Breast epithelium (tissue), 4 donors: ENCODE measurements at regions not wholly inside any gene's neighbourhood (a gene's known extent, or its start where the extent isn't known, plus 50 kb on each side); places are given as distances from the start of the nearest gene placed in this dataset.
"Not testable (repeated sequence)": the region's sequence is repeated elsewhere in the genome, so short reads cannot be mapped to it uniquely, and the experiment has no call there.

Experiments
- DNase-seq, 2 donors: peaks; one replicate each; pipeline ENCODE4 v3.0.0-alpha.2; 2019; ENCODE audit warnings: low spot score in 2 of 2
- H3K27ac ChIP-seq, 2 donors: fragments of 200-600 bp; sonication (generic) in 1 of 2; one replicate each; pipeline ENCODE4 v1.5.1; 2016 to 2019; ENCODE audit warnings: mild to moderate bottlenecking in 1 of 2
- H3K27me3 ChIP-seq, 2 donors: fragments of 200-600 bp; sonication (generic) in 1 of 2; one replicate each; pipeline versions ENCODE4 v1.5.1 to v1.6.0; 2017 to 2019; ENCODE audit warnings: control low read depth in 1 of 2, mild to moderate bottlenecking in 1 of 2
- H3K36me3 ChIP-seq: fragments of 200-600 bp; one replicate; pipeline ENCODE4 v1.5.1; 2019
- H3K4me1 ChIP-seq, 2 donors: fragments of 200-600 bp; sonication (generic); one replicate each; pipeline ENCODE4 v1.5.1; 2016 to 2019; ENCODE audit warnings: control low read depth in 1 of 2
- H3K4me3 ChIP-seq, 3 donors: fragments of 200-600 bp; sonication (generic); 1 replicate in 2 of 3; 2 replicates in 1 of 3; pipeline ENCODE4 v1.5.1; 2016 to 2019; ENCODE audit warnings: mild to moderate bottlenecking in 3 of 3, moderate library complexity in 2 of 3
- H3K9me3 ChIP-seq, 2 donors: fragments of 200-600 bp; sonication (generic) in 1 of 2; one replicate each; pipeline ENCODE4 v1.5.1; 2016 to 2019; ENCODE audit warnings: control low read depth in 1 of 2
- CTCF ChIP-seq, 3 donors: fragments of 450-650 bp; IDR thresholded peaks; one replicate each; pipeline ENCODE4 v1.5.1; 2016 to 2017; ENCODE audit warnings: antibody characterized with exemption in 3 of 3, mild to moderate bottlenecking in 3 of 3, moderate library complexity in 3 of 3
- POLR2A ChIP-seq: fragments of 450-650 bp; IDR thresholded peaks from one replicate; pipeline ENCODE4 v1.6.1; 2016; ENCODE audit warnings: antibody characterized with exemption, mild to moderate bottlenecking, moderate library complexity
- POLR2AphosphoS5 ChIP-seq, 3 donors: sonication (generic); formaldehyde crosslinking; IDR thresholded peaks; one replicate each; pipeline ENCODE4 v1.6.1; 2017; ENCODE audit warnings: antibody characterized with exemption in 3 of 3
- intact Hi-C: fragments of 100-400 bp; cut with DNase I; formaldehyde crosslinking; loops from one replicate; pipeline ENCODE4 v1.15.1; 2023; ENCODE audit warnings: low total_unique reads

- no peak for DNase-seq
- intact Hi-C loops: no loop called here
- no peaks in the 10 kb centered on the region for H3K4me1 ChIP-seq
- no peak overlapping the region for H3K27ac ChIP-seq
- no peak overlapping the region for H3K4me3 ChIP-seq
- H3K27me3 ChIP-seq: no peaks in the 10 kb centered on the region
- TF ChIP-seq CTCF (IDR thresholded peaks at IDR 0.05) (no peak), POLR2AphosphoS5 (IDR thresholded peaks at IDR 0.05) (no peak), POLR2A (no peak)
- H3K9me3 ChIP-seq: peaks cover 0 to 10% of the 10 kb centered on the region in 2 donors
- no peaks in the 10 kb centered on the region for H3K36me3 ChIP-seq
Observed at GRCh38 chr4:18162453-18162852, 140.9 kb upstream of the LCORL start.

GRCh38 chr4:18159117-18159912 lies 137.8 kb upstream of the LCORL start:
- DNase-seq, H3K27me3 ChIP-seq, H3K27ac ChIP-seq, intact Hi-C loops, H3K4me3 ChIP-seq, H3K4me1 ChIP-seq, H3K36me3 ChIP-seq: not testable (repeated sequence)
- H3K9me3 ChIP-seq: peaks cover 0 to 10% of the 10 kb centered on the region in 2 donors

- no peak for DNase-seq
Observed at GRCh38 chr4:18155067-18156041, 133.8 kb upstream of the LCORL start.

GRCh38 chr4:18138076-18138665 lies 116.6 kb upstream of the LCORL start:
- no peak for DNase-seq
- intact Hi-C loops: no loop called here
- TF ChIP-seq POLR2A (no peak), POLR2AphosphoS5 (IDR thresholded peaks at IDR 0.05) (no peak), CTCF (IDR thresholded peaks at IDR 0.05) (no peak)
- peaks cover 0 to 5% of the 10 kb centered on the region in 2 donors for H3K9me3 ChIP-seq
- H3K4me1 ChIP-seq: no peaks in the 10 kb centered on the region
- H3K36me3 ChIP-seq: no peaks in the 10 kb centered on the region
- H3K27ac ChIP-seq: no peak overlapping the region
- no peaks in the 10 kb centered on the region for H3K27me3 ChIP-seq
- H3K4me3 ChIP-seq: no peak overlapping the region

More at GRCh38 chr4:18155067-18156041, 133.8 kb upstream of the LCORL start:
- no peak overlapping the region for H3K27ac ChIP-seq
- intact Hi-C loops: no loop called here
- no peaks in the 10 kb centered on the region for H3K36me3 ChIP-seq
- no peaks in the 10 kb centered on the region for H3K4me1 ChIP-seq
- no peak overlapping the region for H3K4me3 ChIP-seq
- H3K27me3 ChIP-seq: no peaks in the 10 kb centered on the region
- no peaks in the 10 kb centered on the region for H3K9me3 ChIP-seq
- no peak for TF ChIP-seq CTCF (IDR thresholded peaks at IDR 0.05)

- H3K27ac ChIP-seq: no peak overlapping the region
- intact Hi-C loops: no loop called here
- no peak for DNase-seq
- no peaks in the 10 kb centered on the region for H3K27me3 ChIP-seq
- H3K36me3 ChIP-seq: no peaks in the 10 kb centered on the region
- H3K4me3 ChIP-seq: no peak overlapping the region
- TF ChIP-seq POLR2A (no peak), POLR2AphosphoS5 (IDR thresholded peaks at IDR 0.05) (no peak), CTCF (IDR thresholded peaks at IDR 0.05) (no peak)
- no peaks in the 10 kb centered on the region for H3K4me1 ChIP-seq
- no peaks in the 10 kb centered on the region for H3K9me3 ChIP-seq
Observed at GRCh38 chr4:18134111-18134510, 112.6 kb upstream of the LCORL start.
